ENCODE measurements at regions not wholly inside any gene's neighbourhood (a gene's known extent, or its start where the extent isn't known, plus 50 kb on each side); places are given as distances from the start of the nearest gene placed in this dataset.

DNA sequence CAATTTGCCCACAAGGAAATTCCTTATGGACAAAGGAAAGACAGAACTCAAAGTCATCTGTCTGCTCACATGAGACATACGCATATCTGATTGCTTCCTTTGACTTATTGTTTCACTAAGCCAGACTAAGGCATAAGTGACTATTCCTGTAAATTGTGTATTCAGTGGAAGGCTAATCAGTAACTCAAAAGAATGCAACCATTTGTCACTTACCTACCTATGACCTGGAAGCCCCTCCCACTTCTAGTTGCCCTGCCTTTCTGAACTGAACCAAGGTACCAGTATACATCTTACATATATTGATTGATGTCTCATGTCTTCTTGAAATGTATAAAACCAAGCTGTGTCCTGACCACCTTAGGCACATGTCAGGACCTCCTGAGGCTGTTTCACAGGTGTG lies 53.5 kb upstream of the PROK2 start:
- no peaks in the 10 kb centered on the region for H3F3A ChIP-seq (ENCODE audit: insufficient read depth, low read length)
- no peaks in the 10 kb centered on the region for H3K79me2 ChIP-seq (ENCODE audit: low read length)
- no peak overlapping the region for H2AFZ ChIP-seq (ENCODE audit: low read length)

More for the DNA sequence above, 53.5 kb upstream of the PROK2 start:
- H3K9ac ChIP-seq (ENCODE audit: low read length), result no peak overlapping the region
- DNase-seq, result no peak
- TF ChIP-seq EZH2phosphoT487 (IDR thresholded peaks at IDR 0.05; ENCODE audit: low read length) (no peak), EZH2 (optimal IDR thresholded peaks at IDR 0.05; ENCODE audit: low read depth, low read length) (no peak)
- TF ChIP-seq, protein P1, sequence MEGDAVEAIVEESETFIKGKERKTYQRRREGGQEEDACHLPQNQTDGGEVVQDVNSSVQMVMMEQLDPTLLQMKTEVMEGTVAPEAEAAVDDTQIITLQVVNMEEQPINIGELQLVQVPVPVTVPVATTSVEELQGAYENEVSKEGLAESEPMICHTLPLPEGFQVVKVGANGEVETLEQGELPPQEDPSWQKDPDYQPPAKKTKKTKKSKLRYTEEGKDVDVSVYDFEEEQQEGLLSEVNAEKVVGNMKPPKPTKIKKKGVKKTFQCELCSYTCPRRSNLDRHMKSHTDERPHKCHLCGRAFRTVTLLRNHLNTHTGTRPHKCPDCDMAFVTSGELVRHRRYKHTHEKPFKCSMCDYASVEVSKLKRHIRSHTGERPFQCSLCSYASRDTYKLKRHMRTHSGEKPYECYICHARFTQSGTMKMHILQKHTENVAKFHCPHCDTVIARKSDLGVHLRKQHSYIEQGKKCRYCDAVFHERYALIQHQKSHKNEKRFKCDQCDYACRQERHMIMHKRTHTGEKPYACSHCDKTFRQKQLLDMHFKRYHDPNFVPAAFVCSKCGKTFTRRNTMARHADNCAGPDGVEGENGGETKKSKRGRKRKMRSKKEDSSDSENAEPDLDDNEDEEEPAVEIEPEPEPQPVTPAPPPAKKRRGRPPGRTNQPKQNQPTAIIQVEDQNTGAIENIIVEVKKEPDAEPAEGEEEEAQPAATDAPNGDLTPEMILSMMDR (IDR thresholded peaks at IDR 0.05; ENCODE audit: low read length), result no peak
- H3K4me3 ChIP-seq (ENCODE audit: low read length), result no peak overlapping the region
- H3K9me2 ChIP-seq (replicated peaks; ENCODE audit: insufficient read depth, low read length), result no peaks in the 10 kb centered on the region
- no peaks in the 10 kb centered on the region for H3K27me3 ChIP-seq (replicated peaks; ENCODE audit: insufficient read depth, low read length)
- no peak overlapping the region for H3K27ac ChIP-seq (ENCODE audit: low read length)
- no peaks in the 10 kb centered on the region for H3K9me3 ChIP-seq (replicated peaks; ENCODE audit: insufficient read depth, low read length)
- no peaks in the 10 kb centered on the region for H4K20me1 ChIP-seq (ENCODE audit: insufficient read depth, low read length)
- no peak overlapping the region for H3K4me2 ChIP-seq (ENCODE audit: low read depth, low read length)
- no peaks in the 10 kb centered on the region for H3K4me1 ChIP-seq (ENCODE audit: low read length)
- no peaks in the 10 kb centered on the region for H3K36me3 ChIP-seq (replicated peaks; ENCODE audit: insufficient read depth, low read length)
